Endothelial cell of umbilical vein (primary cell): ENCODE measurements at regions not wholly inside any gene's neighbourhood (a gene's known extent, or its start where the extent isn't known, plus 50 kb on each side); places are given as distances from the start of the nearest gene placed in this dataset.

Experiments used
- BruUV-seq: library from RNA; stranded (reverse); fragments of 400-500 nt; replicated peaks from 2 replicates; lab custom pipeline; 2021; lab: Mats Ljungman, UMichigan
- CTCF ChIA-PET: fragments of 300-600, 350-600 bp; sonication (Branson Sonifier 250); formaldehyde crosslinking; loops from one replicate; lab custom pipeline; 2021; ENCODE audit warnings: antibody characterized with exemption, inconsistent platforms; lab: Charles Lee
- POLR2A ChIA-PET: fragments of 300-600, 350-600 bp; sonication (Branson Sonifier 250); formaldehyde crosslinking; loops from one replicate; lab custom pipeline; 2021; ENCODE audit warnings: antibody characterized with exemption, inconsistent platforms; lab: Charles Lee
- DNase-seq: peaks from one replicate; pipeline ENCODE4 v3.0.0-alpha.2; 2011; ENCODE audit warnings: low read depth, low spot score
- FAIRE-seq: peaks from 2 replicates; lab custom pipeline; 2011; peaks lifted over from hg19 to GRCh38; lab: Jason Lieb, UNC
- H2AFZ ChIP-seq: 2 replicates; pipeline ENCODE4 v1.6.0; 2012; ENCODE audit warnings: low read depth, low read length, control low read depth, inconsistent platforms
- H3K27ac ChIP-seq: 2 replicates; pipeline ENCODE4 v1.5.1; 2011; ENCODE audit warnings: low read depth, mild to moderate bottlenecking, control low read depth, low read length, moderate library complexity; ENCODE audit not compliant: insufficient read depth
- H3K27me3 ChIP-seq, 2 experiments: 2 replicates each; pipeline versions ENCODE4 v1.6.0 to v1.6.1; 2011; ENCODE audit warnings: low read length in 2 of 2, mixed read lengths in 1 of 2; ENCODE audit not compliant: control insufficient read depth in 2 of 2, insufficient read depth in 2 of 2
- H3K36me3 ChIP-seq, 2 experiments: 2 replicates in 1 of 2; 3 replicates in 1 of 2; pipeline ENCODE4 v1.5.1; 2011; ENCODE audit warnings: low read length in 2 of 2, mild to moderate bottlenecking in 1 of 2, moderate library complexity in 1 of 2; ENCODE audit not compliant: control insufficient read depth in 2 of 2, insufficient read depth in 2 of 2; ENCODE audit errors: extremely low read depth in 1 of 2
- H3K4me1 ChIP-seq: 3 replicates; pipeline ENCODE4 v1.5.1; 2011; ENCODE audit warnings: mild to moderate bottlenecking, low read length; ENCODE audit not compliant: control insufficient read depth, insufficient read depth; ENCODE audit errors: extremely low read depth
- H3K4me2 ChIP-seq: 2 replicates; pipeline ENCODE4 v1.6.1; 2011; ENCODE audit warnings: low read length, control low read depth, mixed read lengths; ENCODE audit not compliant: insufficient read depth
- H3K4me3 ChIP-seq, 3 experiments: fragments of 200-600 bp in 1 of 3; sonication (generic), shearing (Covaris generic) in 1 of 3; replicated peaks in 1 of 3; 2 replicates each; pipeline ENCODE4 v1.5.1; 2011 to 2016; ENCODE audit warnings: control low read depth in 3 of 3, low read length in 3 of 3, mild to moderate bottlenecking in 2 of 3, inconsistent platforms in 1 of 3, low read depth in 1 of 3, moderate library complexity in 1 of 3; ENCODE audit not compliant: insufficient read depth in 1 of 3
- H3K79me2 ChIP-seq: 2 replicates; pipeline ENCODE4 v1.6.0; 2012; ENCODE audit warnings: low read length, inconsistent platforms; ENCODE audit not compliant: control insufficient read depth, insufficient read depth
- H3K9ac ChIP-seq: replicated peaks from 2 replicates; pipeline ENCODE3; 2011; ENCODE audit warnings: low read length, control low read depth; ENCODE audit not compliant: insufficient read depth; ENCODE audit errors: extremely low read depth
- H3K9me1 ChIP-seq: replicated peaks from 3 replicates; pipeline ENCODE4 v1.6.0; 2011; ENCODE audit warnings: mild to moderate bottlenecking, low read length; ENCODE audit not compliant: control insufficient read depth, insufficient read depth; ENCODE audit errors: extremely low read depth
- H3K9me3 ChIP-seq: replicated peaks from 2 replicates; pipeline ENCODE4 v1.5.1; 2012; ENCODE audit warnings: low read length, inconsistent platforms; ENCODE audit not compliant: control insufficient read depth, insufficient read depth
- H4K20me1 ChIP-seq: replicated peaks from 2 replicates; pipeline ENCODE3; 2011; ENCODE audit warnings: mild to moderate bottlenecking, low read length; ENCODE audit not compliant: control insufficient read depth, insufficient read depth; ENCODE audit errors: extremely low read depth
- EZH2 ChIP-seq: IDR thresholded peaks from 2 replicates; pipeline ENCODE4 v1.6.1; 2012; ENCODE audit warnings: borderline replicate concordance, low read depth, mild to moderate bottlenecking, moderate library complexity, low read length, inconsistent platforms; ENCODE audit not compliant: severe bottlenecking
- FOS ChIP-seq: IDR thresholded peaks from 2 replicates; pipeline ENCODE4 v1.6.1; 2011; ENCODE audit warnings: mild to moderate bottlenecking, low read length, moderate library complexity, borderline replicate concordance; ENCODE audit not compliant: insufficient read depth
- GATA2 ChIP-seq: IDR thresholded peaks from 2 replicates; pipeline ENCODE4 v1.7.0; 2011; ENCODE audit warnings: low read depth, mild to moderate bottlenecking, moderate library complexity, mixed read lengths, low read length; ENCODE audit not compliant: insufficient read length, insufficient read depth
- JUN ChIP-seq: IDR thresholded peaks from 2 replicates; pipeline ENCODE4 v1.6.1; 2011; ENCODE audit warnings: borderline replicate concordance, low read depth; ENCODE audit not compliant: insufficient read length, insufficient read depth
- MAX ChIP-seq: IDR thresholded peaks from 2 replicates; pipeline ENCODE4 v1.6.1; 2011; ENCODE audit not compliant: insufficient read depth, insufficient read length
- MYC ChIP-seq: IDR thresholded peaks from one replicate; pipeline ENCODE4 v1.6.1; 2011; ENCODE audit warnings: mild to moderate bottlenecking, low read depth, low read length
- POLR2A ChIP-seq: IDR thresholded peaks from 2 replicates; pipeline ENCODE4 v1.6.1; 2012; ENCODE audit warnings: low read depth, mild to moderate bottlenecking, control low read depth, low read length
- POLR2AphosphoS5 ChIP-seq: IDR thresholded peaks from 2 replicates; pipeline ENCODE4 v1.6.1; 2012; ENCODE audit warnings: low read depth, mild to moderate bottlenecking, control low read depth, low read length, moderate library complexity; ENCODE audit not compliant: insufficient read depth
- dilution Hi-C: fragments of 300-500 bp; cut with MboI; formaldehyde crosslinking; loops from one replicate; pipeline ENCODE4 v1.15.0; 2019; ENCODE audit warnings: low sequenced_read_pairs; ENCODE audit not compliant: extremely low pct_ligation_motif_present
- intact Hi-C: fragments of 100-400 bp; cut with micrococcal nuclease; formaldehyde crosslinking; loops from one replicate; pipeline ENCODE4 v1.10.0; 2022
- TF ChIP-seq, protein P1 (sequence below), 2 donors: IDR thresholded peaks; 1 replicate in 1 of 2; 2 replicates in 1 of 2; pipeline ENCODE4 v1.5.1; 2011; ENCODE audit warnings: low read length in 2 of 2, mild to moderate bottlenecking in 2 of 2, moderate library complexity in 2 of 2, control low read depth in 1 of 2, inconsistent platforms in 1 of 2, low read depth in 1 of 2; ENCODE audit not compliant: insufficient read depth in 1 of 2; ENCODE audit errors: extremely low read depth in 1 of 2

- no peaks in the 10 kb centered on the region for H3K9me3 ChIP-seq
- ChIA-PET CTCF (interaction anchor here (0.6 kb wide), 1 partner anchor 964 kb away, joined by 3 read pairs; no protein-coding TSS in a partner anchor), POLR2A (no interaction called here)
- DNase-seq = no peak
- intact Hi-C loops (loop anchor here (5.0 kb wide), 1 partner anchor 733 kb away; no protein-coding TSS in a partner anchor), dilution Hi-C loops (no loop called here)
- H3K4me2 ChIP-seq = no peak overlapping the region
- no peak for TF ChIP-seq FOS
- TF ChIP-seq JUN = no peak
- no peak for TF ChIP-seq EZH2
- TF ChIP-seq, protein P1, sequence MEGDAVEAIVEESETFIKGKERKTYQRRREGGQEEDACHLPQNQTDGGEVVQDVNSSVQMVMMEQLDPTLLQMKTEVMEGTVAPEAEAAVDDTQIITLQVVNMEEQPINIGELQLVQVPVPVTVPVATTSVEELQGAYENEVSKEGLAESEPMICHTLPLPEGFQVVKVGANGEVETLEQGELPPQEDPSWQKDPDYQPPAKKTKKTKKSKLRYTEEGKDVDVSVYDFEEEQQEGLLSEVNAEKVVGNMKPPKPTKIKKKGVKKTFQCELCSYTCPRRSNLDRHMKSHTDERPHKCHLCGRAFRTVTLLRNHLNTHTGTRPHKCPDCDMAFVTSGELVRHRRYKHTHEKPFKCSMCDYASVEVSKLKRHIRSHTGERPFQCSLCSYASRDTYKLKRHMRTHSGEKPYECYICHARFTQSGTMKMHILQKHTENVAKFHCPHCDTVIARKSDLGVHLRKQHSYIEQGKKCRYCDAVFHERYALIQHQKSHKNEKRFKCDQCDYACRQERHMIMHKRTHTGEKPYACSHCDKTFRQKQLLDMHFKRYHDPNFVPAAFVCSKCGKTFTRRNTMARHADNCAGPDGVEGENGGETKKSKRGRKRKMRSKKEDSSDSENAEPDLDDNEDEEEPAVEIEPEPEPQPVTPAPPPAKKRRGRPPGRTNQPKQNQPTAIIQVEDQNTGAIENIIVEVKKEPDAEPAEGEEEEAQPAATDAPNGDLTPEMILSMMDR (IDR thresholded peaks at IDR 0.05; ENCODE audit: extremely low read depth in 1 of 2, insufficient read depth in 1 of 2, low read depth in 1 of 2, low read length in 2 of 2) = no peak
- no peak for TF ChIP-seq GATA2
- no peak for TF ChIP-seq POLR2AphosphoS5
- TF ChIP-seq MAX = no peak
- TF ChIP-seq POLR2A = no peak
- no peak for TF ChIP-seq MYC
- H4K20me1 ChIP-seq = no peaks in the 10 kb centered on the region
- H3K36me3 ChIP-seq = no peaks in the 10 kb centered on the region
- no peak overlapping the region for H3K4me3 ChIP-seq
- no peak overlapping the region for H3K27ac ChIP-seq
- H2AFZ ChIP-seq = no peak overlapping the region
- H3K27me3 ChIP-seq = no peaks in the 10 kb centered on the region
- H3K9me1 ChIP-seq = no peaks in the 10 kb centered on the region
- H3K4me1 ChIP-seq = no peaks in the 10 kb centered on the region
- no peak for FAIRE-seq
- H3K79me2 ChIP-seq = no peaks in the 10 kb centered on the region
- BruUV-seq = no TSS peak
- H3K9ac ChIP-seq = no peak overlapping the region
Measured at GRCh38 chr6:155829646-155830045, 374.0 kb upstream of the NOX3 start.
